GM10248 (cell line): ENCODE measurements at regions not wholly inside any gene's neighbourhood (a gene's known extent, or its start where the extent isn't known, plus 50 kb on each side); places are given as distances from the start of the nearest gene placed in this dataset.

Experiments
- CTCF ChIA-PET: fragments of 300-600 bp; sonication (Branson Sonifier 250); formaldehyde crosslinking; extraction: SDS; loops from one replicate; lab custom pipeline; 2021; ENCODE audit warnings: antibody characterized with exemption; lab: Yijun Ruan, JAX
- POLR2A ChIA-PET: fragments of 350-650 bp; sonication (Branson Sonifier 250); formaldehyde crosslinking; extraction: SDS; loops from one replicate; lab custom pipeline; 2020; ENCODE audit warnings: antibody characterized with exemption; lab: Yijun Ruan, JAX
- DNase-seq: peaks from one replicate; pipeline ENCODE4 v3.0.0; 2012; ENCODE audit errors: extremely low spot score
- TF ChIP-seq, protein P1 (sequence below): IDR thresholded peaks from 2 replicates; pipeline ENCODE4 v1.5.1; 2012; ENCODE audit warnings: mild to moderate bottlenecking, low read depth; ENCODE audit errors: extremely low read depth, missing control alignments, control extremely low read depth

DNA sequence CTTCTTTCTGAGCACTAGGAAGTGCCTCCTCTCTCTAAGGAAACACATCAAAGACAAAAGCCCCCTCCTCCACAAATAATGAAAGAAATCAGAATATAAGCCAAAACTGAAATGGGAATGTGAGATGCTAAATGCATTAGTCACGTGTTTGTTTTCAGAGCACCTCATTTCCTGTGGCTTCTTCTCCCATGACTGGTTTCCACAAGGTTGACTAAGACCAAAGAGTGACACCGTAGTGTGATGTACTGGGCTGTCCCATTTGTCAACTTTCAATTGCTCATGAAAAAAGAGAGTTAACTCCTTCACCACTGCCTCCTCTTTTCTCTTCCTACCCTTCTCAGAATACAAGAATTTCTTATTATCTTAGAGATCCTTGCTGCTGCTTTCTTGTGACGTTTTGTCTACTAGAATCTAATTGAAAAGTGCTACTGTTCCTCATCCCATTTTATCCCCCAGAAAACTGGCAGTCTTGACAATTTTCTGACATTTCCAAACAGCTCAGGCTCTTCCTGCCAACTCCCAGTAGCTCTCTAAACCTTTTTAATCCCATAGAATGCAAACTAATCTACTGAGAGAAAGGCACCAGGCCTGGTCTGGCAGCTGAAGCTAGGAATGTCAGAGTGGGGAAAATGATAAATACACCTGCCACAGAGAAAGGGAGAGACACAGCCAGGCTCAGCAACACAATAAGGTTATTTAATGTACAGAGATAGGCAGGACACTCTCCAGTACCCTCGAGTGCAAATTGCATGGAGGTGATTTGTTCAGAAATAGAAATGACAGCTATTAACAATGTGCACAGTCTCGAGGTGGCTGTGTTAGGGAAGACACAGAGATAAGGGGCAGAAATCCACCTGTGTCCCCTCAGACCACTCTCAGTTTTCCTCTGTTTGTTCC lies 671.7 kb upstream of the NRSN1 start:
- POLR2A ChIA-PET, result no interaction called here
- TF ChIP-seq, protein P1, sequence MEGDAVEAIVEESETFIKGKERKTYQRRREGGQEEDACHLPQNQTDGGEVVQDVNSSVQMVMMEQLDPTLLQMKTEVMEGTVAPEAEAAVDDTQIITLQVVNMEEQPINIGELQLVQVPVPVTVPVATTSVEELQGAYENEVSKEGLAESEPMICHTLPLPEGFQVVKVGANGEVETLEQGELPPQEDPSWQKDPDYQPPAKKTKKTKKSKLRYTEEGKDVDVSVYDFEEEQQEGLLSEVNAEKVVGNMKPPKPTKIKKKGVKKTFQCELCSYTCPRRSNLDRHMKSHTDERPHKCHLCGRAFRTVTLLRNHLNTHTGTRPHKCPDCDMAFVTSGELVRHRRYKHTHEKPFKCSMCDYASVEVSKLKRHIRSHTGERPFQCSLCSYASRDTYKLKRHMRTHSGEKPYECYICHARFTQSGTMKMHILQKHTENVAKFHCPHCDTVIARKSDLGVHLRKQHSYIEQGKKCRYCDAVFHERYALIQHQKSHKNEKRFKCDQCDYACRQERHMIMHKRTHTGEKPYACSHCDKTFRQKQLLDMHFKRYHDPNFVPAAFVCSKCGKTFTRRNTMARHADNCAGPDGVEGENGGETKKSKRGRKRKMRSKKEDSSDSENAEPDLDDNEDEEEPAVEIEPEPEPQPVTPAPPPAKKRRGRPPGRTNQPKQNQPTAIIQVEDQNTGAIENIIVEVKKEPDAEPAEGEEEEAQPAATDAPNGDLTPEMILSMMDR, result no peak
- no peak for DNase-seq
- CTCF ChIA-PET, result no interaction called here

DNA sequence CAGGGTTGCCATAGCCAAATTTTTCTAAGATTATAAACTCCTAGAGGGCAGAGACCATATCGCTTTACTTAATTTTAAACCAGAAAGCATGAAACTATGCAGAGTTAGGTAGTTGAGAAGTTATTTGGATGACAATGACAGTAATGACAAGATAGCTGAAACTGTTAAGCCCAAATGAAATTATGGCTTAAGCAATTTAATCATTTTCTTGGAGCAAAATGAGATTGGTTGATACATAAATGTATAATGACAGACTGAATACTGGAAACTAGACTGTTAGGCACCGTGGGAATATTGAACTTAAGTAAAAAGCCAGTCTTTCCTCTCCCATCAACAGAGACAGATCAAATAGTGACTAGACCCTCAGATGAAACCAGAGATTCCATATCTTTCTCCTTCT lies 670.3 kb upstream of the NRSN1 start:
- DNase-seq, result no peak
- ChIA-PET POLR2A (no interaction called here), CTCF (interaction anchor here (1.1 kb wide), 1 partner anchor 31 kb away, joined by 3 read pairs; no protein-coding TSS in a partner anchor)
- TF ChIP-seq, protein P1, result no peak

DNA sequence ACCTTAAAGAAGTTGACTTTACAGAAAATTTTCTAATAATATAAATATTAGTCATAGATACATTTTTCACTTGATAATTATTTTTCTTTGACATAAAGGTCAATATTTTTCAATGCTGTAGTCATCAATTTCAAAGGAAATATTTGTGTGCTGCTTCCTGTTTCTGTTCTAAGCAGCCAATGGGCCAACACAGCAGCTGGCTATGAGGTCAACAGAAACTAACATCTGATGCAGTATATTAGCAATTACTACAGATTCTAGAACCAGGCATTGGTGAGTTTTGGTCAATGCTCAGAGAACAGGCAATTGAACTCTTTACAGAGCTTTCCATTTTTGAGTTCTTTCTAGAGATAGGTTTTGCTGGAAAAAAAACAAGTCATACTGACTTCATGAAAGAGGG lies 669.6 kb upstream of the NRSN1 start:
- TF ChIP-seq, protein P1, result no peak
- ChIA-PET CTCF (interaction anchor here (2.2 kb wide), 1 partner anchor 8 kb away, joined by 6 read pairs; no protein-coding TSS in a partner anchor), POLR2A (no interaction called here)
- DNase-seq, result no peak

DNA sequence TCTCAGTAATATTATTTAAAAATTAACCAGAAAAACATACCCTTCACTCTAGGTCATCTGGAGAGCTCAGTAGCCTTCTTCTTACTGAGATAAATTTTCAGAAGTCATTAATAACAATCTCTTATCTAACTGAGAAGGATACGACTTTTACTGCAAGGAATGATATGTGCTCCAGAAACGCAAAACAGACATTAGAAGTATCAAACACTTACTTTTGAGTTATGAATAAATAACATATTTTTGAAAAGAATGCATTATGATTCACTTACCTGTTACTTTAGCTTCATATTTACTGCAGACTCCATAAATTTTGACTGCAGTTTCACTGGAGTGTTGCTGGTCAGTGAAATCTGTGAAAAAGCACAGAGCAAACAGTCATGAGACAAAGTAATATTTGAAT lies 668.7 kb upstream of the NRSN1 start:
- TF ChIP-seq, protein P1, result no peak
- CTCF ChIA-PET, result interaction anchor here (2.2 kb wide), 1 partner anchor 9 kb away, joined by 6 read pairs; no protein-coding TSS in a partner anchor
- POLR2A ChIA-PET, result no interaction called here
- DNase-seq, result no peak

DNA sequence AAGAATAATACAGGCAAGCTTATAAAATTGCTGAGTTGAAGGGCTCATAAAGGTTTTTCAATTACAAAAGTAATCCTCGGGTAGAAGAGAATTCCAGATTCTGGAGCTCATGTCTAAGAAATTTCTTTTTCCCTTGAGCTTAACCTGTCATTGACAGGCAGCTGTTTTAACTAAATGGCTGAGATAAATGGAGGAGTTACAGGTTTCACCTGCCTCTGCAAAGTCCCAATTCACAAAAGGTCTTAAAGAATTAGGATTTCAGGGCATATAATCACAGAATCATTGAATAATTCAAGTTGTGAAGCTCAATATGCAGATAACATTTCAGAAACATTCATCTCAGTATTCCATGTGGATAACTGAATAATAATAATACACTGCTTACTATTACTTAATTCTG lies 660.1 kb upstream of the NRSN1 start:
- DNase-seq, result no peak
- ChIA-PET POLR2A (no interaction called here), CTCF (no interaction called here)
- TF ChIP-seq, protein P1, result no peak

DNA sequence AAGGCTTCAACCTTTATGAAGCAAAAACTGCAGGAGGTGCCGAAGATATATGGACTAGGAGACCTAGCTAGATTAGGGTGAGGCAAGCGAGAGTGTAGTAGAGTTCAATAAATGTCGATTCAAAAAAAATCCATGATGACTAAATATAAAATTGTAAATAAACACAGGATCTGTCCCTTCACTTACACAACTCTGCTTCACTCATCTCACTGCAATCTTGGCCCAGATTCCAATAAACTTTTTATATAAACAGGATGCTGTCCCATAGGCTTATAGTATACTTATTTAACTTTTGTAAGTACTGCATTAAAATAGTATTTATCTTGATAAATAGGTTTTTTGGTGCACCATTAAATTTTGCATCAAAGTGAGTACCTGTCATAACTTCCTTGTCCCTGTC lies 648.4 kb upstream of the NRSN1 start:
- TF ChIP-seq, protein P1, result no peak
- ChIA-PET CTCF (no interaction called here), POLR2A (no interaction called here)
- no peak for DNase-seq
